PC-9 (cell line): ENCODE measurements at regions not wholly inside any gene's neighbourhood (a gene's known extent, or its start where the extent isn't known, plus 50 kb on each side); places are given as distances from the start of the nearest gene placed in this dataset.

ENCODE experiments used
- BruUV-seq: library from RNA; stranded (reverse); fragments of 400-500 nt; replicated peaks from 2 replicates; lab custom pipeline; 2021; lab: Mats Ljungman, UMichigan
- CTCF ChIA-PET: fragments of 300-600 bp; sonication (Branson Sonifier 250); formaldehyde crosslinking; loops from one replicate; lab custom pipeline; 2022; ENCODE audit warnings: antibody characterized with exemption; lab: Charles Lee
- POLR2A ChIA-PET: fragments of 300-600 bp; sonication (Branson Sonifier 250); formaldehyde crosslinking; loops from one replicate; lab custom pipeline; 2022; ENCODE audit warnings: antibody characterized with exemption; ENCODE audit not compliant: unreplicated experiment; lab: Charles Lee
- DNase-seq, 2 experiments: peaks; one replicate each; pipeline versions ENCODE4 v3.0.0 to v3.0.0-alpha.2; 2015 to 2022; ENCODE audit warnings: mixed read lengths in 1 of 2
- H2AFZ ChIP-seq: fragments of 200-600 bp; sonication (generic); 2 replicates; pipeline ENCODE4 v1.8.1; 2017; ENCODE audit warnings: antibody characterized with exemption
- H3F3A ChIP-seq: fragments of 200-600 bp; sonication (generic); 2 replicates; pipeline ENCODE4 v1.8.1; 2017; ENCODE audit warnings: antibody characterized with exemption, mild to moderate bottlenecking, low read depth; ENCODE audit not compliant: insufficient read depth
- H3K27ac ChIP-seq: fragments of 200-600 bp; sonication (generic); 2 replicates; pipeline ENCODE4 v1.6.1; 2016; ENCODE audit warnings: mixed run types
- H3K27me3 ChIP-seq: fragments of 200-600 bp; sonication (generic); 2 replicates; pipeline ENCODE4 v1.6.1; 2016; ENCODE audit warnings: low read depth, mixed run types; ENCODE audit not compliant: insufficient read depth
- H3K36me3 ChIP-seq: fragments of 200-600 bp; sonication (generic); 2 replicates; pipeline ENCODE4 v1.6.1; 2016; ENCODE audit warnings: low read depth, mixed run types
- H3K4me1 ChIP-seq: fragments of 200-600 bp; sonication (generic); replicated peaks from 2 replicates; pipeline ENCODE4 v1.6.1; 2016; ENCODE audit warnings: mixed run types; ENCODE audit not compliant: insufficient read depth
- H3K4me2 ChIP-seq: fragments of 200-600 bp; sonication (generic); 2 replicates; pipeline ENCODE4 v1.6.1; 2017; ENCODE audit warnings: mixed run types
- H3K4me3 ChIP-seq: fragments of 200-600 bp; sonication (generic); 2 replicates; pipeline ENCODE4 v1.6.1; 2016; ENCODE audit warnings: mixed run types
- H3K79me2 ChIP-seq: fragments of 200-600 bp; sonication (generic); 2 replicates; pipeline ENCODE4 v1.6.1; 2017; ENCODE audit warnings: low read depth, mixed run types
- H3K9me2 ChIP-seq: fragments of 200-600 bp; sonication (generic); 2 replicates; pipeline ENCODE4 v1.8.1; 2017; ENCODE audit warnings: mild to moderate bottlenecking; ENCODE audit not compliant: insufficient read depth
- H3K9me3 ChIP-seq: fragments of 200-600 bp; sonication (generic); 2 replicates; pipeline ENCODE4 v1.8.1; 2016; ENCODE audit warnings: low read depth; ENCODE audit not compliant: insufficient read depth
- H4K20me1 ChIP-seq: fragments of 200-600 bp; sonication (generic); 2 replicates; pipeline ENCODE4 v1.8.1; 2017; ENCODE audit not compliant: insufficient read depth
- CTCF ChIP-seq: fragments of 200-600 bp; sonication (generic); conservative IDR thresholded peaks from 2 replicates; pipeline ENCODE4 v1.6.1; 2017; ENCODE audit warnings: mixed run types, antibody characterized with exemption, mild to moderate bottlenecking, moderate library complexity
- EZH2 ChIP-seq: fragments of 200-600 bp; sonication (generic); IDR thresholded peaks from 2 replicates; pipeline ENCODE4 v1.8.0; 2017; ENCODE audit warnings: antibody characterized with exemption, low read depth
- intact Hi-C: fragments of 100-400 bp; cut with micrococcal nuclease; formaldehyde crosslinking; loops from one replicate; pipeline ENCODE4 v1.10.0; 2022; ENCODE audit not compliant: unreplicated experiment

DNA sequence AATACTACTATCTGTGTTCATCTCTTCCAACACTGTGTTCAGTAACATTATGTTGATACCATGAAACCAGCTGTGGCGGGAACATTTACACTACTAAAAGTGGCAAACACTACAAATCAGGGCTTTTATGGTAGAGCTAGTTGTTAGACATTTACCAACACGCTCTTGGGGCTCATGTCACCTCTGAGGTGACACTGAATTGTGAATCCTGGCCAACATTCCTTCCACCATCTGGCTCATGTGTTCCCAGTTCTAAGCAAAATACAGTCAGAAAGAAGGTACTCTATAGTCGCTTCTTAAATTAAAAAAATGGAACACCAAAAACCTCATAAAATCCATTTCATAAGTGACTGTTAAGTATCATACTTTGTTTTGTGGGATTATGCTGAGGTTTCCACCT is 436.6 kb downstream of the FUT8 start:
- Histone ChIP-seq H3K9me3 (no peaks in the 10 kb centered on the region), H3K4me1 (no peaks in the 10 kb centered on the region), H2AFZ (no peak overlapping the region), H3F3A (no peaks in the 10 kb centered on the region), H4K20me1 (no peaks in the 10 kb centered on the region), H3K4me3 (no peak overlapping the region), H3K27me3 (no peaks in the 10 kb centered on the region), H3K9me2 (no peaks in the 10 kb centered on the region), H3K36me3 (no peaks in the 10 kb centered on the region), H3K79me2 (no peaks in the 10 kb centered on the region), H3K27ac (no peak overlapping the region), H3K4me2 (no peak overlapping the region)
- TF ChIP-seq CTCF (no peak), EZH2 (no peak)
- CTCF ChIA-PET: no interaction called here
- intact Hi-C loops: no loop called here
- no TSS peak for BruUV-seq
- no peak for DNase-seq
- POLR2A ChIA-PET: interaction anchor here (0.6 kb wide), 1 partner anchor 225 kb away, joined by 9 read pairs; no protein-coding TSS in a partner anchor

DNA sequence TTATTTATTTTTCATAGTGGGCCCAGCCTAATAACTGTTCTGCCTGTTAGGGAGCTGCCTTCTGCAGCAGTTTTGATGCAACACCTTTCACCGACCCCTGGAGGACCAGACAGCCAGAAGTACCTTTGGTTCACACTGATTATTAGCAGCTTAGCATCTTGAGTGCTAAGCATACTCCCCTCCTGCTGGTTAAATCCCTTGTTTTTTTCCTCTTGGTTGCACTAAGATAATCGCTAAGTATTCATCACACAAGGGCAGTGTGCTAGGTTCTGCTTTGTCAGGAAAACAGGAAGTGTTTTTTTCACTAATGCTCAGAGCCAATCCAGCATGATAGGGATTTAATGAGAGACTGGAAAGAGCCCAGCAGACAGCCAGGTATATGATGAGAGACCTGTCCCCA is 437.0 kb downstream of the FUT8 start:
- Histone ChIP-seq H3K9me2 (no peaks in the 10 kb centered on the region), H3K9me3 (no peaks in the 10 kb centered on the region), H3K4me2 (no peak overlapping the region), H3K27me3 (no peaks in the 10 kb centered on the region), H2AFZ (no peak overlapping the region), H3K79me2 (no peaks in the 10 kb centered on the region), H3K27ac (no peak overlapping the region), H3K36me3 (no peaks in the 10 kb centered on the region), H4K20me1 (no peaks in the 10 kb centered on the region), H3K4me3 (no peak overlapping the region), H3F3A (no peaks in the 10 kb centered on the region), H3K4me1 (no peaks in the 10 kb centered on the region)
- intact Hi-C loops: no loop called here
- DNase-seq: no peak
- BruUV-seq: no TSS peak
- no peak for TF ChIP-seq EZH2
- TF ChIP-seq CTCF: no peak
- ChIA-PET CTCF (no interaction called here), POLR2A (interaction anchor here (0.6 kb wide), 1 partner anchor 225 kb away, joined by 9 read pairs; no protein-coding TSS in a partner anchor)

- Histone ChIP-seq H3K4me3 (no peak overlapping the region), H3K27me3 (no peaks in the 10 kb centered on the region), H2AFZ (no peak overlapping the region; the same call in 1 of the 2 replicates), H3K27ac (no peak overlapping the region), H4K20me1 (no peaks in the 10 kb centered on the region), H3K36me3 (no peaks in the 10 kb centered on the region), H3F3A (no peaks in the 10 kb centered on the region), H3K4me2 (no peak overlapping the region), H3K79me2 (no peaks in the 10 kb centered on the region), H3K9me3 (no peaks in the 10 kb centered on the region), H3K4me1 (no peaks in the 10 kb centered on the region), H3K9me2 (no peaks in the 10 kb centered on the region)
- intact Hi-C loops: no loop called here
- CTCF ChIA-PET: no interaction called here
- POLR2A ChIA-PET: no interaction called here
- BruUV-seq: no TSS peak
- no peak for DNase-seq
- TF ChIP-seq CTCF: no peak
- no peak for TF ChIP-seq EZH2
Observed at GRCh38 chr14:65850429-65851135, 438.1 kb downstream of the FUT8 start.
